Naive B cell (primary cell): ENCODE measurements at regions not wholly inside any gene's neighbourhood (a gene's known extent, or its start where the extent isn't known, plus 50 kb on each side); places are given as distances from the start of the nearest gene placed in this dataset.

Source experiments
- ATAC-seq, 2 donors: fragments of 150-1000 bp; cut with Tn5 transposase; 2 replicates each; pipeline ENCODE4 v1.10.0; 2021; ENCODE audit warnings: low read depth in 2 of 2, mild to moderate bottlenecking in 2 of 2, moderate library complexity in 2 of 2
- DNase-seq: peaks from one replicate; pipeline ENCODE4 v3.0.0; 2022
- H3K27ac Mint-ChIP-seq, 6 donors: one replicate each; pipeline ENCODE4 v1.8.0; 2020 to 2022; ENCODE audit warnings: mild to moderate bottlenecking in 6 of 6, mixed read lengths in 6 of 6, moderate library complexity in 5 of 6, inconsistent platforms in 2 of 6
- H3K27me3 Mint-ChIP-seq, 3 donors: one replicate each; pipeline ENCODE4 v1.8.0; 2021 to 2022; ENCODE audit warnings: mixed read lengths in 3 of 3, mild to moderate bottlenecking in 1 of 3
- H3K36me3 Mint-ChIP-seq, 2 donors: one replicate each; pipeline ENCODE4 v1.8.0; 2020 to 2022; ENCODE audit warnings: mixed read lengths in 2 of 2, inconsistent platforms in 1 of 2, mild to moderate bottlenecking in 1 of 2
- H3K4me1 Mint-ChIP-seq, 3 donors: one replicate each; pipeline ENCODE4 v1.8.0; 2020 to 2022; ENCODE audit warnings: mixed read lengths in 3 of 3, inconsistent platforms in 1 of 3, mild to moderate bottlenecking in 1 of 3, moderate library complexity in 1 of 3
- H3K4me3 Mint-ChIP-seq, 8 donors: one replicate each; pipeline ENCODE4 v1.8.0; 2020 to 2022; ENCODE audit warnings: mild to moderate bottlenecking in 8 of 8, mixed read lengths in 8 of 8, moderate library complexity in 8 of 8, inconsistent platforms in 2 of 8
- H3K9me3 Mint-ChIP-seq, 7 donors: one replicate each; pipeline ENCODE4 v1.8.0; 2020 to 2022; ENCODE audit warnings: mixed read lengths in 7 of 7, mild to moderate bottlenecking in 5 of 7, inconsistent platforms in 2 of 7, moderate library complexity in 1 of 7

DNA sequence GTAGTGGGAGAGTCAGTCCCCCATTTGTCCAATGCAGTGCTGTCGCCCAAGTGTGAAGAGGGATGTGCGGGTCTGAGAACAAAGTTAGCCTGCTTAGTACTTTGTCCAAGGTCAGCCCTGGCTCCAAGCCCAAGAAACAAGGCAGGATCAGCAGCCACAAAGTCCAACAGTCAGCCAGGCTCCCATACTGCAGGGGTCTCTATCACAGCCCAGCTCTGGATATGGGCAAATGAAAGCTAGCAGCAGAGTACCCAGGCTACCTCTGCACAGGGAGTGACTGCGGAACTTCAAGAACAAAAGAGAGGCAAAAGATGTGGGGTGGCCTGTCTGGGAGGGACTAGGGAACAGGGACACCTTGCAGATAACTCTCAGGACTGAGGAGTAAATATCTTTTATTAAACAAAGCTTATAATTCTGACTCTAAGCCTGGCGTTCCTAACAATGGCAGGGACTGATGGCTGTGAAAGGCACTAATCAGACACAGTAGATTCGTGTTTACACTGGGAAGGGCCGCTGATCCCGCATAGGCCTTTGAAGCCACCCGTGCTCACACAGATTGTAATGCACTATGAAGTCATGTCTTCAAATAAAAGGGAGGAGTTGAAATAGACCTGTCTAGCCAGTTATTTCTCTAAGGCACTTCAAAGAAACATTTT lies 91.0 kb upstream of the EEA1 start:
- Mint-ChIP-seq H3K4me3 (no peak overlapping the region), H3K27ac (peak overlapping the region in 2 of 6 donors; percentile 1 to 45), H3K4me1 (no peaks in the 10 kb centered on the region), H3K9me3 (no peaks in the 10 kb centered on the region), H3K27me3 (no peaks in the 10 kb centered on the region), H3K36me3 (peaks cover 0 to 4% of the 10 kb centered on the region in 2 donors)
- DNase-seq = no peak
- no peak for ATAC-seq

GRCh38 chr12:93020631-93021597 lies 91.8 kb upstream of the EEA1 start:
- no peaks in the 10 kb centered on the region for H3K27me3 Mint-ChIP-seq
- no peaks in the 10 kb centered on the region for H3K4me1 Mint-ChIP-seq

GRCh38 chr12:93022603-93023340 lies 93.7 kb upstream of the EEA1 start:
- Mint-ChIP-seq H3K27ac (no peak overlapping the region), H3K4me1 (no peaks in the 10 kb centered on the region), H3K9me3 (no peaks in the 10 kb centered on the region), H3K4me3 (no peak overlapping the region), H3K27me3 (no peaks in the 10 kb centered on the region), H3K36me3 (no peaks in the 10 kb centered on the region)
- no peak for DNase-seq
- no peak for ATAC-seq

More at GRCh38 chr12:93020631-93021597, 91.8 kb upstream of the EEA1 start:
- H3K36me3 Mint-ChIP-seq = peaks cover 0 to 4% of the 10 kb centered on the region in 2 donors
- H3K27ac Mint-ChIP-seq = peak overlapping the region in 2 of 6 donors; percentile 2 to 39
- ATAC-seq = no peak
- no peak overlapping the region for H3K4me3 Mint-ChIP-seq
- no peak for DNase-seq
- no peaks in the 10 kb centered on the region for H3K9me3 Mint-ChIP-seq

- H3K4me1 Mint-ChIP-seq = no peaks in the 10 kb centered on the region
- no peak overlapping the region for H3K4me3 Mint-ChIP-seq
- no peaks in the 10 kb centered on the region for H3K36me3 Mint-ChIP-seq
- peak; percentile 49 to 50 for ATAC-seq
- H3K9me3 Mint-ChIP-seq = no peaks in the 10 kb centered on the region
- H3K27me3 Mint-ChIP-seq = no peaks in the 10 kb centered on the region
- peak; percentile 19 for DNase-seq
- no peak overlapping the region for H3K27ac Mint-ChIP-seq
These were observed 96.3 kb upstream of the EEA1 start for GRCh38 chr12:93025145-93026103.

GRCh38 chr12:93027041-93027440 lies 97.9 kb upstream of the EEA1 start:
- no peak overlapping the region for H3K4me3 Mint-ChIP-seq
- no peak overlapping the region for H3K27ac Mint-ChIP-seq
- H3K27me3 Mint-ChIP-seq = no peaks in the 10 kb centered on the region
- DNase-seq (no peak), ATAC-seq (no peak)
- H3K36me3 Mint-ChIP-seq = no peaks in the 10 kb centered on the region
- no peaks in the 10 kb centered on the region for H3K4me1 Mint-ChIP-seq
- H3K9me3 Mint-ChIP-seq = no peaks in the 10 kb centered on the region

DNA sequence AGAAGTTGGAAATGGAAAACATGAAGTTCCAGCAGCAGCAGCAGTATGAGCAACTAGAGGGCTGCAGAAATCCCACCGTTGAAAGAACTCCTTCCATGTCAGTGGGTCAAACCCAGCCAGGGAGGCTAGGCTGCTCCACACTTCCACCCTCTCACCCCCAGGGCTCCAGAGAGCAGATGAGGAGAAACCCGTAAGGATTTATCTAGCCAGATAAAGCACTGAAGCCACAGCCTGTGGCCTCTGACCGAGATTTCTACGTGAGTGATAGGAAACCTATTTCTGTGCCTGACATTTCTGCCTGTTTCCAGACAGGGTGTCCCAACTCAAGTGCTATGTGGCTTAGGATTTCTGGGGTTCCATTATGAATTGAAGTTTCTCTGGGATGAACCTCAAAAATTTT lies 100.0 kb upstream of the EEA1 start:
- no peak for ATAC-seq
- Mint-ChIP-seq H3K9me3 (no peaks in the 10 kb centered on the region), H3K4me1 (no peaks in the 10 kb centered on the region), H3K27ac (no peak overlapping the region), H3K27me3 (peaks cover 0 to 2% (median 0%) of the 10 kb centered on the region in 3 donors), H3K4me3 (no peak overlapping the region), H3K36me3 (no peaks in the 10 kb centered on the region)
- no peak for DNase-seq

GRCh38 chr12:93031028-93031427 lies 101.9 kb upstream of the EEA1 start:
- Mint-ChIP-seq H3K4me1 (no peaks in the 10 kb centered on the region), H3K9me3 (no peaks in the 10 kb centered on the region), H3K27me3 (peaks cover 0 to 13% (median 5%) of the 10 kb centered on the region in 3 donors), H3K36me3 (no peaks in the 10 kb centered on the region), H3K4me3 (no peak overlapping the region), H3K27ac (no peak overlapping the region)
- no peak for ATAC-seq
- no peak for DNase-seq

GRCh38 chr12:93032758-93033157 lies 103.7 kb upstream of the EEA1 start:
- Mint-ChIP-seq H3K27me3 (peaks cover 0 to 13% (median 5%) of the 10 kb centered on the region in 3 donors), H3K4me1 (no peaks in the 10 kb centered on the region), H3K36me3 (no peaks in the 10 kb centered on the region), H3K27ac (no peak overlapping the region), H3K9me3 (no peaks in the 10 kb centered on the region), H3K4me3 (no peak overlapping the region)
- ATAC-seq (no peak), DNase-seq (no peak)

DNA sequence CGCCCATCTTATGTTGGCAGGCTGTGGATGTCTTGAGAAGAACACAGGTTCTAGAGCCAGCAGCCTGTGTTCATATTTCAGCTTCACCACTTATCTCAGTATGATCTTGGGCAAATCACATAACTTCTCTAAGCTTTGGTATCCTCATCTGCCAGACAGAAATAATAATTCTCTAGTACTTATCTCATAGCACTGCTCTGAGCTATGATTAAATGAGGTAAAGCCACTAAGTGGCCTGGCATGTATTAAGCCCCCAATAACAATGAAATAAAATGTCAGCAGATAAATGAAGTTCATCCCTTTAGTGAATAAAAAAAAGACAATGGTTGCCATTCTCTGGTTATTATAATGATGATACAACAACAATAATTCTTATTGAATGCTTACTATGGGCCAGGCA lies 104.9 kb upstream of the EEA1 start:
- Mint-ChIP-seq H3K27ac (no peak overlapping the region), H3K36me3 (no peaks in the 10 kb centered on the region), H3K27me3 (peaks cover 0 to 13% (median 8%) of the 10 kb centered on the region in 3 donors), H3K4me3 (no peak overlapping the region), H3K9me3 (peaks cover 0 to 2% (median 0%) of the 10 kb centered on the region in 7 donors), H3K4me1 (no peaks in the 10 kb centered on the region)
- ATAC-seq (no peak), DNase-seq (no peak)

GRCh38 chr12:93039062-93039461 lies 110.0 kb upstream of the EEA1 start:
- ATAC-seq = no peak
- Mint-ChIP-seq H3K36me3 (no peaks in the 10 kb centered on the region), H3K27ac (no peak overlapping the region), H3K4me3 (no peak overlapping the region), H3K9me3 (peaks cover 0 to 4% (median 0%) of the 10 kb centered on the region in 7 donors), H3K4me1 (no peaks in the 10 kb centered on the region), H3K27me3 (peaks cover 0 to 11% (median 11%) of the 10 kb centered on the region in 3 donors)
- no peak for DNase-seq

DNA sequence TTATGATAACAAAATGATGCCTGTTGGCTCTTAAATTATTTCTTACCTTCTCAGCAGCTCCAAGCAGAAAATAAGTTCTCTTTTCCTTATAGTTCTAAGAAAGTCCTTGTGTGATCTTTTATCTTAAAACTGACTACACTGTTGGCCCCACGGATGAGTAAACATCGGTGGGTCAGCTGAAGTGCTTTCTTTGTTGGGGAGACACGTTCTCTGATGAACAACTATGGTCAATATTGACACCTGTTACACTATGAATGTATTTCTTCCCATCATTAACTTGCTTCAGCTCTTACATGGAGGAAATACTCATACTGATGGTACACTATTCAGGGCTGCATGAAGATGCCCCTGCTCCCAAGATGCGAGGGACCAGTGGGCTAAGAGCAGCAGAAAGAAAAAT lies 110.8 kb upstream of the EEA1 start:
- Mint-ChIP-seq H3K27ac (peak overlapping the region in 1 of 6 donors; percentile 5), H3K36me3 (no peaks in the 10 kb centered on the region), H3K9me3 (peaks cover 0 to 4% (median 0%) of the 10 kb centered on the region in 7 donors), H3K4me3 (no peak overlapping the region), H3K4me1 (no peaks in the 10 kb centered on the region), H3K27me3 (peaks cover 0 to 6% (median 3%) of the 10 kb centered on the region in 3 donors)
- ATAC-seq = no peak
- no peak for DNase-seq

- Mint-ChIP-seq H3K27me3 (peaks cover 0 to 6% (median 0%) of the 10 kb centered on the region in 3 donors), H3K4me3 (no peak overlapping the region), H3K4me1 (no peaks in the 10 kb centered on the region), H3K36me3 (no peaks in the 10 kb centered on the region), H3K9me3 (peaks cover 0 to 4% (median 0%) of the 10 kb centered on the region in 7 donors), H3K27ac (no peak overlapping the region)
- no peak for DNase-seq
- no peak for ATAC-seq
These were observed 111.3 kb upstream of the EEA1 start for GRCh38 chr12:93040367-93040766.
